B cell (primary cell): ENCODE measurements at regions not wholly inside any gene's neighbourhood (a gene's known extent, or its start where the extent isn't known, plus 50 kb on each side); places are given as distances from the start of the nearest gene placed in this dataset.

ENCODE experiments used
- ATAC-seq: fragments of 200-7000 bp; cut with Tn5 transposase; one replicate; pipeline ENCODE4 v1.10.0; 2021; ENCODE audit warnings: low read depth, mild to moderate bottlenecking, moderate number of reproducible peaks, moderate library complexity
- CTCF ChIA-PET: fragments of 350-600 bp; sonication (Branson Sonifier 250); formaldehyde crosslinking; loops from one replicate; lab custom pipeline; 2021; ENCODE audit warnings: antibody characterized with exemption, inconsistent platforms; lab: Charles Lee
- POLR2A ChIA-PET: fragments of 350-600 bp; sonication (Branson Sonifier 250); formaldehyde crosslinking; loops from one replicate; lab custom pipeline; 2021; ENCODE audit warnings: antibody characterized with exemption; lab: Charles Lee
- DNase-seq: peaks from one replicate; pipeline ENCODE4 v3.0.0; 2013
- H2AFZ ChIP-seq: 2 replicates; pipeline ENCODE4 v1.6.1; 2012; ENCODE audit warnings: mild to moderate bottlenecking, low read depth, low read length; ENCODE audit not compliant: insufficient read depth, poor library complexity, severe bottlenecking
- H3K27ac ChIP-seq, 2 donors: 1 replicate in 1 of 2; 2 replicates in 1 of 2; pipeline ENCODE4 v1.5.1; 2012 to 2013; ENCODE audit warnings: low read length in 2 of 2, mild to moderate bottlenecking in 2 of 2, moderate library complexity in 1 of 2
- H3K27me3 ChIP-seq, 4 experiments: fragments of 200-600 bp in 1 of 4; sonication (generic) in 1 of 4; replicated peaks in 1 of 4; 1 replicate in 2 of 4; 2 replicates in 2 of 4; pipeline versions ENCODE4 v1.6.1 to v1.7.0; 2013 to 2016; ENCODE audit warnings: low read length in 3 of 4, mild to moderate bottlenecking in 2 of 4, mixed read lengths in 1 of 4, moderate library complexity in 1 of 4; ENCODE audit not compliant: insufficient read depth in 4 of 4, control insufficient read depth in 3 of 4; ENCODE audit errors: control extremely low read depth in 1 of 4
- H3K36me3 ChIP-seq, 2 experiments: replicated peaks in 1 of 2; 1 replicate in 1 of 2; 2 replicates in 1 of 2; pipeline versions ENCODE4 v1.6.1 to v1.7.1; 2013; ENCODE audit warnings: low read length in 1 of 2; ENCODE audit not compliant: insufficient read depth in 2 of 2, control insufficient read depth in 1 of 2; ENCODE audit errors: control extremely low read depth in 1 of 2, extremely low read depth in 1 of 2
- H3K4me1 ChIP-seq, 2 donors: fragments of 200-600 bp in 1 of 2; sonication (generic) in 1 of 2; 1 replicate in 1 of 2; 2 replicates in 1 of 2; pipeline versions ENCODE4 v1.5.1 to v1.6.1; 2013 to 2017; ENCODE audit warnings: low read length in 2 of 2; ENCODE audit not compliant: control insufficient read depth in 2 of 2, insufficient read depth in 2 of 2
- H3K4me2 ChIP-seq: replicated peaks from 2 replicates; pipeline ENCODE3; 2012; ENCODE audit warnings: mild to moderate bottlenecking, low read depth, low read length; ENCODE audit not compliant: poor library complexity, severe bottlenecking
- H3K4me3 ChIP-seq, 5 experiments: fragments of 200-600 bp in 1 of 5; sonication (generic) in 1 of 5; 1 replicate in 3 of 5; 2 replicates in 2 of 5; pipeline versions ENCODE4 v1.5.1 to v1.7.0; 2011 to 2016; ENCODE audit warnings: low read length in 4 of 5, mild to moderate bottlenecking in 4 of 5, low read depth in 2 of 5, control low read depth in 1 of 5, moderate library complexity in 1 of 5; ENCODE audit not compliant: insufficient read depth in 1 of 5; ENCODE audit errors: control extremely low read depth in 1 of 5, extremely low read depth in 1 of 5
- H3K79me2 ChIP-seq: fragments of 200-600 bp; sonication (generic); one replicate; pipeline ENCODE4 v1.6.0; 2016; ENCODE audit warnings: low read length; ENCODE audit not compliant: control insufficient read depth, insufficient read depth
- H3K9ac ChIP-seq: fragments of 200-600 bp; sonication (generic); 2 replicates; pipeline ENCODE4 v1.6.1; 2017; ENCODE audit warnings: mild to moderate bottlenecking, low read length, moderate library complexity
- H3K9me3 ChIP-seq, 3 donors: one replicate each; pipeline versions ENCODE4 v1.6.1 to v1.7.1; 2013; ENCODE audit warnings: low read length in 2 of 3; ENCODE audit not compliant: control insufficient read depth in 2 of 3, insufficient read depth in 1 of 3; ENCODE audit errors: control extremely low read depth in 1 of 3
- H4K20me1 ChIP-seq: 2 replicates; pipeline ENCODE4 v1.6.0; 2012; ENCODE audit warnings: mild to moderate bottlenecking, low read length; ENCODE audit not compliant: insufficient read depth, control insufficient read depth, poor library complexity, severe bottlenecking
- H3K27ac Mint-ChIP-seq: one replicate; pipeline ENCODE4 v1.8.0; 2021; ENCODE audit warnings: mixed read lengths
- H3K27me3 Mint-ChIP-seq: one replicate; pipeline ENCODE4 v1.8.0; 2021; ENCODE audit warnings: mixed read lengths
- H3K4me1 Mint-ChIP-seq: one replicate; pipeline ENCODE4 v1.8.0; 2021; ENCODE audit warnings: mixed read lengths
- H3K4me3 Mint-ChIP-seq: one replicate; pipeline ENCODE4 v1.8.0; 2021; ENCODE audit warnings: mixed read lengths
- H3K9me3 Mint-ChIP-seq: one replicate; pipeline ENCODE4 v1.8.0; 2022; ENCODE audit warnings: mixed read lengths; ENCODE audit not compliant: insufficient read depth
- CTCF ChIP-seq: fragments of 200-600 bp; IDR thresholded peaks from one replicate; pipeline ENCODE4 v1.8.0; 2022; ENCODE audit warnings: antibody characterized with exemption, mild to moderate bottlenecking
- EZH2 ChIP-seq: IDR thresholded peaks from 2 replicates; pipeline ENCODE4 v1.6.1; 2012; ENCODE audit warnings: borderline replicate concordance, low read depth, mild to moderate bottlenecking, moderate library complexity, low read length; ENCODE audit not compliant: insufficient read depth, poor library complexity, severe bottlenecking
- WGBS: methylation state at CpG from one replicate; pipeline ENCODE4 v1.1.5; 2013; ENCODE audit warnings: missing lambda C conversion rate; ENCODE audit not compliant: insufficient coverage; 5-methylcytosine and 5-hydroxymethylcytosine counted together
- intact Hi-C: fragments of 100-400 bp; cut with micrococcal nuclease; formaldehyde crosslinking; loops from one replicate; pipeline ENCODE4 v1.10.0; 2022

- peak overlapping the region; percentile 79 for H2AFZ ChIP-seq
- ATAC-seq (no peak), DNase-seq (no peak)
- intact Hi-C loops, result loop anchor here (2.0 kb wide), 1 partner anchor 113 kb away; the partner anchor contains the start of gene DHX15
- no CpG with 5 or more reads among the region's 21 CpGs for WGBS
- peak overlapping the region; percentile 67 for H3K9ac ChIP-seq
- peak overlapping the region; percentile 93 for H3K4me3 Mint-ChIP-seq
- peak overlapping the region; percentile 92 for H3K4me2 ChIP-seq
- H4K20me1 ChIP-seq, result no peaks in the 10 kb centered on the region
- peaks cover 70% of the 10 kb centered on the region for H3K27me3 Mint-ChIP-seq
- H3K27ac Mint-ChIP-seq, result peak overlapping the region; percentile 26
- no peaks in the 10 kb centered on the region for H3K79me2 ChIP-seq
- H3K9me3 Mint-ChIP-seq, result no peaks in the 10 kb centered on the region
- no peaks in the 10 kb centered on the region for H3K36me3 ChIP-seq
- peaks cover 0 to 11% (median 0%) of the 10 kb centered on the region in 3 donors for H3K9me3 ChIP-seq
- peaks cover 29% of the 10 kb centered on the region for H3K4me1 Mint-ChIP-seq
- POLR2A ChIA-PET, result no interaction called here
- H3K27ac ChIP-seq, result no peak overlapping the region
- H3K4me3 ChIP-seq, result peak overlapping the region in 4 of 5 experiments; percentile 35 to 65 (median 56)
- peaks cover 0 to 51% (median 29%) of the 10 kb centered on the region in 4 experiments for H3K27me3 ChIP-seq
- CTCF ChIA-PET, result no interaction called here
- peaks cover 30 to 33% of the 10 kb centered on the region in 2 donors for H3K4me1 ChIP-seq
- TF ChIP-seq CTCF, result no peak
- no peak for TF ChIP-seq EZH2
Measured at GRCh38 chr4:24472161-24472510, 112.2 kb downstream of the DHX15 start.

- DNase-seq (peak; percentile 42), ATAC-seq (no peak)
- no peaks in the 10 kb centered on the region for H4K20me1 ChIP-seq
- H3K4me1 Mint-ChIP-seq, result peaks cover 29% of the 10 kb centered on the region
- H3K4me1 ChIP-seq, result peaks cover 30 to 33% of the 10 kb centered on the region in 2 donors
- H3K27ac Mint-ChIP-seq, result no peak overlapping the region
- intact Hi-C loops, result loop anchor here (2.0 kb wide), 1 partner anchor 113 kb away; the partner anchor contains the start of gene DHX15
- peak overlapping the region in 4 of 5 experiments; percentile 7 to 65 (median 56) for H3K4me3 ChIP-seq
- no peaks in the 10 kb centered on the region for H3K9me3 Mint-ChIP-seq
- peak overlapping the region; percentile 92 for H3K4me2 ChIP-seq
- WGBS, result 1% methylated on average over 34 of the region's 50 CpGs
- CTCF ChIA-PET, result no interaction called here
- peaks cover 67% of the 10 kb centered on the region for H3K27me3 Mint-ChIP-seq
- peak overlapping the region; percentile 67 for H3K9ac ChIP-seq
- POLR2A ChIA-PET, result no interaction called here
- TF ChIP-seq EZH2 (no peak), CTCF (no peak)
- peaks cover 0 to 51% (median 28%) of the 10 kb centered on the region in 4 experiments for H3K27me3 ChIP-seq
- H2AFZ ChIP-seq, result peak overlapping the region; percentile 79
- peak overlapping the region; percentile 93 for H3K4me3 Mint-ChIP-seq
- H3K27ac ChIP-seq, result no peak overlapping the region
- peaks cover 0 to 11% (median 0%) of the 10 kb centered on the region in 3 donors for H3K9me3 ChIP-seq
- no peaks in the 10 kb centered on the region for H3K79me2 ChIP-seq
- no peaks in the 10 kb centered on the region for H3K36me3 ChIP-seq
Measured at GRCh38 chr4:24471486-24472160, 112.7 kb downstream of the DHX15 start.
